ENCODE measurements at regions not wholly inside any gene's neighbourhood (a gene's known extent, or its start where the extent isn't known, plus 50 kb on each side); places are given as distances from the start of the nearest gene placed in this dataset.

GRCh38 chr13:44117816-44118215 lies 238.1 kb downstream of the LACC1 start:
- TF ChIP-seq PKNOX1 (IDR thresholded peaks at IDR 0.05) (no peak), ELF4 (IDR thresholded peaks at IDR 0.05) (no peak), LEF1 (IDR thresholded peaks at IDR 0.05; ENCODE audit: borderline replicate concordance) (no peak), ARNT (IDR thresholded peaks at IDR 0.05) (no peak), FOXA1 (IDR thresholded peaks at IDR 0.05) (no peak), TARDBP (IDR thresholded peaks at IDR 0.05) (no peak), SP1 (IDR thresholded peaks at IDR 0.05) (no peak), FOXM1 (IDR thresholded peaks at IDR 0.05; ENCODE audit: borderline replicate concordance) (no peak), SUZ12 (IDR thresholded peaks at IDR 0.05) (no peak), HDGF (IDR thresholded peaks at IDR 0.05; ENCODE audit: borderline replicate concordance) (no peak), BHLHE40 (IDR thresholded peaks at IDR 0.05; ENCODE audit: borderline replicate concordance) (no peak), CTBP1 (IDR thresholded peaks at IDR 0.05; ENCODE audit: borderline replicate concordance) (no peak), NFRKB (IDR thresholded peaks at IDR 0.05) (no peak), ZNF384 (IDR thresholded peaks at IDR 0.05) (no peak)
